PC-3 (cell line): ENCODE measurements at regions not wholly inside any gene's neighbourhood (a gene's known extent, or its start where the extent isn't known, plus 50 kb on each side); places are given as distances from the start of the nearest gene placed in this dataset.
A peak's percentile ranks its signal among the peaks of the same experiment; 100 is the strongest.

Source experiments
- ATAC-seq: fragments of 200-7000 bp; cut with Tn5 transposase; 2 replicates; pipeline ENCODE4 v1.9.1; 2020; ENCODE audit warnings: mild to moderate bottlenecking, moderate library complexity
- BruUV-seq: library from RNA; stranded (reverse); fragments of 400-500 nt; replicated peaks from 2 replicates; lab custom pipeline; 2021; lab: Mats Ljungman, UMichigan
- CTCF ChIA-PET: fragments of 300-600 bp; sonication (Branson Sonifier 250); formaldehyde crosslinking; loops from one replicate; lab custom pipeline; 2022; ENCODE audit warnings: antibody characterized with exemption; lab: Charles Lee
- POLR2A ChIA-PET: fragments of 300-600 bp; sonication (Branson Sonifier 250); formaldehyde crosslinking; loops from one replicate; lab custom pipeline; 2022; ENCODE audit warnings: antibody characterized with exemption; ENCODE audit not compliant: unreplicated experiment; lab: Charles Lee
- DNase-seq: peaks from one replicate; pipeline ENCODE4 v3.0.0-alpha.2; 2015
- H2AFZ ChIP-seq: fragments of 300-600 bp; sonication (generic); 2 replicates; pipeline ENCODE4 v1.6.0; 2016; ENCODE audit warnings: antibody characterized with exemption, low read length
- H3F3A ChIP-seq: fragments of 300-600 bp; sonication (generic); one replicate; pipeline ENCODE4 v1.6.0; 2017; ENCODE audit warnings: antibody characterized with exemption, low read length, control low read depth, mild to moderate bottlenecking; ENCODE audit not compliant: unreplicated experiment
- H3K27ac ChIP-seq: fragments of 300-600 bp; sonication (generic); 2 replicates; pipeline ENCODE4 v1.5.1; 2016; ENCODE audit warnings: mild to moderate bottlenecking, low read length
- H3K27me3 ChIP-seq: fragments of 300-600 bp; sonication (generic); 2 replicates; pipeline ENCODE4 v1.6.1; 2016; ENCODE audit warnings: low read length, mixed read lengths
- H3K36me3 ChIP-seq: fragments of 300-600 bp; sonication (generic); 2 replicates; pipeline ENCODE4 v1.6.1; 2016; ENCODE audit warnings: low read depth, mixed run types, low read length, mixed read lengths
- H3K4me1 ChIP-seq: fragments of 300-600 bp; sonication (generic); 2 replicates; pipeline ENCODE4 v1.5.1; 2016; ENCODE audit warnings: low read length; ENCODE audit not compliant: insufficient read depth
- H3K4me2 ChIP-seq: fragments of 300-600 bp; sonication (generic); 2 replicates; pipeline ENCODE4 v1.6.0; 2016; ENCODE audit warnings: low read length
- H3K4me3 ChIP-seq: fragments of 300-600 bp; sonication (generic); 2 replicates; pipeline ENCODE4 v1.5.1; 2016; ENCODE audit warnings: mild to moderate bottlenecking, low read length, mixed read lengths
- H3K79me2 ChIP-seq: fragments of 300-600 bp; sonication (generic); 2 replicates; pipeline ENCODE4 v1.6.1; 2017; ENCODE audit warnings: low read length, mixed read lengths
- H3K9ac ChIP-seq: fragments of 300-600 bp; sonication (generic); 2 replicates; pipeline ENCODE4 v1.6.0; 2016; ENCODE audit warnings: mild to moderate bottlenecking, low read length
- H3K9me2 ChIP-seq: fragments of 300-600 bp; sonication (generic); replicated peaks from 2 replicates; pipeline ENCODE4 v1.6.1; 2016; ENCODE audit warnings: mixed run types, low read length, mixed read lengths
- H3K9me3 ChIP-seq: fragments of 300-600 bp; sonication (generic); 2 replicates; pipeline ENCODE4 v1.6.1; 2016; ENCODE audit warnings: low read length, mixed read lengths
- H4K20me1 ChIP-seq: fragments of 300-600 bp; sonication (generic); 2 replicates; pipeline ENCODE4 v1.6.1; 2016; ENCODE audit warnings: low read length, mixed read lengths
- EZH2 ChIP-seq: fragments of 300-600 bp; sonication (generic); IDR thresholded peaks from one replicate; pipeline ENCODE4 v1.6.1; 2017; ENCODE audit warnings: antibody characterized with exemption, mild to moderate bottlenecking, low read length; ENCODE audit not compliant: unreplicated experiment
- EZH2phosphoT487 ChIP-seq: fragments of 300-600 bp; sonication (generic); IDR thresholded peaks from 2 replicates; pipeline ENCODE4 v1.6.1; 2018; ENCODE audit warnings: mild to moderate bottlenecking, antibody characterized with exemption, low read length, borderline replicate concordance
- intact Hi-C: fragments of 100-400 bp; cut with micrococcal nuclease; formaldehyde crosslinking; loops from 2 replicates; pipeline ENCODE4 v1.9.0; 2023
- TF ChIP-seq, protein P1 (sequence below): fragments of 300-600 bp; sonication (generic); conservative IDR thresholded peaks from 2 replicates; pipeline ENCODE4 v1.5.1; 2017; ENCODE audit warnings: antibody characterized with exemption, low read depth, mild to moderate bottlenecking, low read length

DNA sequence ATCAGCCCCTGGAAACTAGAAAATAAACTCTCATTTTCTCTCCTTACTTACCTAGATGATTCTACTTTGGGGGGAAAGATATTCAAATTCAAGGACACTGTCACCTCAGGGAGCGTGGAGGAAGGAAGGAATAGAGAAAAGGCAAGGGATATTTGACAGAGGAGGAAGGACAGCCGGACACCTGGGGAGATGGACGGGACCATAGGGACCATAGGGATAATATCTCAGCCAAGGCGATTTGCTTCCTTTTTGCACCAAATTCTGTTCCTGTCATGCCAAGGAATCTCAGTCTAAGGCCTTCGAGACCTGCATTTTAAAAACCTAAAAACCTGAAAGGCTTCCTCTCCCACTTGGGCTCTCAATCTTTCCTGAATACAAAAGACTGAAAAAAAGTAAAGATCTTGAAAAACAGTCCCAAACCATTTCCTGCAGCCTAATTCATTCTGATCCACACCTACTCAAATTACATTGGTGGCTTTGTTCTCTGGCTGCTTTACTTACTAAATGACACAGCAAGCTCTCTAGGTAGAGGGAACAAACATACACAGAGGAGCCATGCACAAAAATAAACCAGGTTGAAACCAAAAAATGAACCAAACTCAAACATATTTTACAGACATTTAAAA is 73.9 kb upstream of the SLC24A5 start:
- DNase-seq (no peak), ATAC-seq (peak; percentile 62; the same call in 1 of the 2 replicates)
- no peaks in the 10 kb centered on the region for H3K9me2 ChIP-seq
- no peaks in the 10 kb centered on the region for H3K9me3 ChIP-seq
- H3K4me3 ChIP-seq: no peak overlapping the region
- no peak overlapping the region for H3K4me2 ChIP-seq
- H2AFZ ChIP-seq: no peak overlapping the region
- BruUV-seq: no TSS peak
- POLR2A ChIA-PET: no interaction called here
- no peaks in the 10 kb centered on the region for H3K79me2 ChIP-seq
- no peaks in the 10 kb centered on the region for H3K36me3 ChIP-seq
- intact Hi-C loops: no loop called here
- CTCF ChIA-PET: interaction anchor here (1.4 kb wide), 1 partner anchor 38 kb away, joined by 7 read pairs; no protein-coding TSS in a partner anchor
- H4K20me1 ChIP-seq: no peaks in the 10 kb centered on the region
- TF ChIP-seq, protein P1, sequence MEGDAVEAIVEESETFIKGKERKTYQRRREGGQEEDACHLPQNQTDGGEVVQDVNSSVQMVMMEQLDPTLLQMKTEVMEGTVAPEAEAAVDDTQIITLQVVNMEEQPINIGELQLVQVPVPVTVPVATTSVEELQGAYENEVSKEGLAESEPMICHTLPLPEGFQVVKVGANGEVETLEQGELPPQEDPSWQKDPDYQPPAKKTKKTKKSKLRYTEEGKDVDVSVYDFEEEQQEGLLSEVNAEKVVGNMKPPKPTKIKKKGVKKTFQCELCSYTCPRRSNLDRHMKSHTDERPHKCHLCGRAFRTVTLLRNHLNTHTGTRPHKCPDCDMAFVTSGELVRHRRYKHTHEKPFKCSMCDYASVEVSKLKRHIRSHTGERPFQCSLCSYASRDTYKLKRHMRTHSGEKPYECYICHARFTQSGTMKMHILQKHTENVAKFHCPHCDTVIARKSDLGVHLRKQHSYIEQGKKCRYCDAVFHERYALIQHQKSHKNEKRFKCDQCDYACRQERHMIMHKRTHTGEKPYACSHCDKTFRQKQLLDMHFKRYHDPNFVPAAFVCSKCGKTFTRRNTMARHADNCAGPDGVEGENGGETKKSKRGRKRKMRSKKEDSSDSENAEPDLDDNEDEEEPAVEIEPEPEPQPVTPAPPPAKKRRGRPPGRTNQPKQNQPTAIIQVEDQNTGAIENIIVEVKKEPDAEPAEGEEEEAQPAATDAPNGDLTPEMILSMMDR: no peak
- TF ChIP-seq EZH2: no peak
- TF ChIP-seq EZH2phosphoT487: no peak
- H3K4me1 ChIP-seq: no peaks in the 10 kb centered on the region
- no peaks in the 10 kb centered on the region for H3F3A ChIP-seq
- no peak overlapping the region for H3K27ac ChIP-seq
- H3K9ac ChIP-seq: no peak overlapping the region
- H3K27me3 ChIP-seq: no peaks in the 10 kb centered on the region

DNA sequence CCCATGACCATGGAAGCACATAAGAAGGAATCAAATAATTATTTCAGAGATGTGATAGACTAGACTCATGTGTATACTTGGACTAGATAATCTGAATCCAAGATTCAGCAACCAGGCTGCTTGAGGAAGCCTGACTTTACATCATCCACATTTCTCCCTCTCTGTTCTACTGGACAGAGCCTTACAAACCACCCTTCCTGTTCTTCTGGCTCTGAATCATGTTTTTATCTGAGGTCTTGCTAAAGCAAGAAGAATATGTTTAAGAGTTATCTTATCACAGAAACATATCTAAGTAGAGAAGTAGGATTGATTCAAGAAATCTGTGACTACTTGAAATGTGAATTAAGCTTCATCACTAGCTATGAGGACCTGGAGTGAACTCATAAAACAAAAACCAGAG is 71.1 kb upstream of the SLC24A5 start:
- ChIA-PET CTCF (no interaction called here), POLR2A (no interaction called here)
- Histone ChIP-seq H3K4me1 (peaks cover 7% of the 10 kb centered on the region), H3K79me2 (no peaks in the 10 kb centered on the region), H4K20me1 (no peaks in the 10 kb centered on the region), H3F3A (no peaks in the 10 kb centered on the region), H3K9me2 (no peaks in the 10 kb centered on the region), H3K27ac (no peak overlapping the region), H3K27me3 (no peaks in the 10 kb centered on the region), H2AFZ (no peak overlapping the region), H3K36me3 (no peaks in the 10 kb centered on the region), H3K4me3 (no peak overlapping the region), H3K9ac (no peak overlapping the region), H3K9me3 (no peaks in the 10 kb centered on the region), H3K4me2 (no peak overlapping the region)
- ATAC-seq (no peak), DNase-seq (no peak)
- no peak for TF ChIP-seq EZH2
- no peak for TF ChIP-seq EZH2phosphoT487
- TF ChIP-seq, protein P1: no peak
- intact Hi-C loops: no loop called here
- no TSS peak for BruUV-seq

DNA sequence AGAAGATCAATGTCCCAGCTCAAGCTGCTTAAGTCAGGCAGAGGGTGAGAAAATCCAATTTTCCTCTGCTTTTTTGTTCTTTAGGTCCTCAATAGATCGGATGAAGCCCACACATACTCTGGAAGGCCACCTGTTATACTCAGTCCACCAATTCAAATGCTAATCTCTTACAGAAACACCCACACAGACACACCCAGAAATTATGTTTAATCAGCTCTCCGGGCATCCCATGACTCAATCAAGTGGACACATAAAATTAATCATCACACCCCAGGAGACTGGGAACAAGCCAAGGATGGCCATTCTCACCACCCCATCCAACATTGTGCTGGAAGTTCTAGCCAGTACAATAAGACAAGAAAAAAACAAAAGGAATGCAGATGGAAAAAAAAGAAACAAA is 67.8 kb upstream of the SLC24A5 start:
- Histone ChIP-seq H3K79me2 (no peaks in the 10 kb centered on the region), H3K4me2 (no peak overlapping the region; the same call in 1 of the 2 replicates), H3F3A (no peaks in the 10 kb centered on the region), H4K20me1 (no peaks in the 10 kb centered on the region), H3K36me3 (no peaks in the 10 kb centered on the region), H3K9me3 (no peaks in the 10 kb centered on the region), H2AFZ (no peak overlapping the region), H3K27ac (no peak overlapping the region), H3K4me3 (no peak overlapping the region), H3K9ac (no peak overlapping the region), H3K27me3 (no peaks in the 10 kb centered on the region), H3K9me2 (no peaks in the 10 kb centered on the region), H3K4me1 (peaks cover 7% of the 10 kb centered on the region)
- no TSS peak for BruUV-seq
- peak; percentile 74 for ATAC-seq
- TF ChIP-seq EZH2phosphoT487 (no peak), EZH2 (no peak)
- TF ChIP-seq, protein P1: no peak
- DNase-seq: peak; percentile 59
- ChIA-PET CTCF (no interaction called here), POLR2A (no interaction called here)
- intact Hi-C loops: no loop called here
